MM.1S (cell line): ENCODE measurements at regions not wholly inside any gene's neighbourhood (a gene's known extent, or its start where the extent isn't known, plus 50 kb on each side); places are given as distances from the start of the nearest gene placed in this dataset.
"Not testable (repeated sequence)": the region's sequence is repeated elsewhere in the genome, so short reads cannot be mapped to it uniquely, and the experiment has no call there.

Experiments
- EZH2 ChIP-seq: fragments of 300-600 bp; sonication (generic); optimal IDR thresholded peaks from 2 replicates; pipeline ENCODE3; 2017; ENCODE audit warnings: low read depth, mild to moderate bottlenecking, antibody characterized with exemption, low read length, mixed read lengths
- TF ChIP-seq, protein P1 (sequence below): fragments of 300-600 bp; sonication (generic); IDR thresholded peaks from 2 replicates; pipeline ENCODE4 v1.5.1; 2016; ENCODE audit warnings: antibody characterized with exemption, low read length, mixed read lengths

DNA sequence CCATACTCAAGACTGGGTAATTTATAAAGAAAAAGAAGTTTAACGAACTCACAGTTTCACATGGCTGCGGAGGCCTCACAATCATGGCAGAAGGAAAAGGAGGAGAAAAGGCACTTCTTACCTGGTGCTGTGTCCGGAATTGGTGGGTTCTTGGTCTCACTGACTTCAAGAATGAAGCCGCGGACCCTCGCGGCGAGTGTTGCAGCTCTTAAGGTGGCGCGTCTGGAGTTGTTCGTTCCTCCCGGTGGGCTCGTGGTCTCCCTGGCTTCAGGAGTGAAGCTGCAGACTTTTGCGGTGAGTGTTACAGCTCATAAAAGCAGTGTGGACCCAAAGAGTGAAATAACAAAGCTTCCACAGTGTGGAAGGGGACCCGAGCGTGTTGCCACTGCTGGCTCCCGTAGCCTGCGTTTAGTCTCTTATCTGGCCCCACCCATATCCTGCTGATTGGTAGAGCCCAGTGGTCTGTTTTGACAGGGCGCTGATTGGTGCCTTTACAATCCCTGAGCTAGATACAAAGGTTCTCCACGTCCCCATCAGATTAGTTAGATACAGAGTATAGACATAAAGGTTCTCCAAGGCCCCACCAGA is 846.0 kb downstream of the CDH18 start:
- not testable (repeated sequence) for TF ChIP-seq EZH2
- TF ChIP-seq, protein P1, sequence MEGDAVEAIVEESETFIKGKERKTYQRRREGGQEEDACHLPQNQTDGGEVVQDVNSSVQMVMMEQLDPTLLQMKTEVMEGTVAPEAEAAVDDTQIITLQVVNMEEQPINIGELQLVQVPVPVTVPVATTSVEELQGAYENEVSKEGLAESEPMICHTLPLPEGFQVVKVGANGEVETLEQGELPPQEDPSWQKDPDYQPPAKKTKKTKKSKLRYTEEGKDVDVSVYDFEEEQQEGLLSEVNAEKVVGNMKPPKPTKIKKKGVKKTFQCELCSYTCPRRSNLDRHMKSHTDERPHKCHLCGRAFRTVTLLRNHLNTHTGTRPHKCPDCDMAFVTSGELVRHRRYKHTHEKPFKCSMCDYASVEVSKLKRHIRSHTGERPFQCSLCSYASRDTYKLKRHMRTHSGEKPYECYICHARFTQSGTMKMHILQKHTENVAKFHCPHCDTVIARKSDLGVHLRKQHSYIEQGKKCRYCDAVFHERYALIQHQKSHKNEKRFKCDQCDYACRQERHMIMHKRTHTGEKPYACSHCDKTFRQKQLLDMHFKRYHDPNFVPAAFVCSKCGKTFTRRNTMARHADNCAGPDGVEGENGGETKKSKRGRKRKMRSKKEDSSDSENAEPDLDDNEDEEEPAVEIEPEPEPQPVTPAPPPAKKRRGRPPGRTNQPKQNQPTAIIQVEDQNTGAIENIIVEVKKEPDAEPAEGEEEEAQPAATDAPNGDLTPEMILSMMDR: not testable (repeated sequence)
